GM18502 (cell line): ENCODE measurements at regions not wholly inside any gene's neighbourhood (a gene's known extent, or its start where the extent isn't known, plus 50 kb on each side); places are given as distances from the start of the nearest gene placed in this dataset.
"Not testable (repeated sequence)": the region's sequence is repeated elsewhere in the genome, so short reads cannot be mapped to it uniquely, and the experiment has no call there.

ENCODE experiments used
- ATAC-seq: cut with Tn5 transposase; IDR thresholded peaks from one replicate; pipeline ENCODE4 v1.9.1; 2021; ENCODE audit warnings: mild to moderate bottlenecking; ENCODE audit not compliant: unreplicated experiment, poor library complexity

GRCh38 chr1:68826836-68827235 is 330.0 kb upstream of the DEPDC1 start:
- ATAC-seq: no peak

GRCh38 chr1:68827261-68827660 is 330.4 kb upstream of the DEPDC1 start:
- no peak for ATAC-seq

- ATAC-seq: no peak
Observed at GRCh38 chr1:68828013-68828412, 331.1 kb upstream of the DEPDC1 start.

- no peak for ATAC-seq
Observed at GRCh38 chr1:68831281-68831680, 334.4 kb upstream of the DEPDC1 start.

GRCh38 chr1:68848017-68848416 is 351.1 kb upstream of the DEPDC1 start:
- no peak for ATAC-seq

- ATAC-seq: no peak
Observed at GRCh38 chr1:68868606-68869005, 371.7 kb upstream of the DEPDC1 start.

GRCh38 chr1:68873144-68873543 is 376.3 kb upstream of the DEPDC1 start:
- no peak for ATAC-seq

- not testable (repeated sequence) for ATAC-seq
Observed at GRCh38 chr1:68881330-68882194, 384.7 kb upstream of the DEPDC1 start.

GRCh38 chr1:68889471-68889870 is 392.6 kb upstream of the DEPDC1 start:
- ATAC-seq: no peak

- ATAC-seq: no peak
Observed at GRCh38 chr1:68890736-68891135, 393.9 kb upstream of the DEPDC1 start.

GRCh38 chr1:68904477-68904876 is 407.6 kb upstream of the DEPDC1 start:
- no peak for ATAC-seq

- ATAC-seq: no peak
Observed at GRCh38 chr1:68906431-68906830, 409.5 kb upstream of the DEPDC1 start.

GRCh38 chr1:68907491-68907890 is 410.6 kb upstream of the DEPDC1 start:
- ATAC-seq: no peak

GRCh38 chr1:68908316-68908715 is 411.4 kb upstream of the DEPDC1 start:
- ATAC-seq: no peak

GRCh38 chr1:68916221-68916902 is 419.5 kb upstream of the DEPDC1 start:
- ATAC-seq: no peak

- no peak for ATAC-seq
Observed at GRCh38 chr1:68917456-68917855, 420.6 kb upstream of the DEPDC1 start.

GRCh38 chr1:68918563-68918962 is 421.7 kb upstream of the DEPDC1 start:
- no peak for ATAC-seq

GRCh38 chr1:68919075-68919474 is 422.2 kb upstream of the DEPDC1 start:
- ATAC-seq: no peak

GRCh38 chr1:68923475-68924088 is 426.7 kb upstream of the DEPDC1 start:
- ATAC-seq: not testable (repeated sequence)

- ATAC-seq: no peak
Observed at GRCh38 chr1:68930101-68930500, 433.2 kb upstream of the DEPDC1 start.

- no peak for ATAC-seq
Observed at GRCh38 chr1:68936530-68936929, 439.6 kb upstream of the DEPDC1 start.
